ENCODE measurements at regions not wholly inside any gene's neighbourhood (a gene's known extent, or its start where the extent isn't known, plus 50 kb on each side); places are given as distances from the start of the nearest gene placed in this dataset.
"Not testable (repeated sequence)": the region's sequence is repeated elsewhere in the genome, so short reads cannot be mapped to it uniquely, and the experiment has no call there.

DNA sequence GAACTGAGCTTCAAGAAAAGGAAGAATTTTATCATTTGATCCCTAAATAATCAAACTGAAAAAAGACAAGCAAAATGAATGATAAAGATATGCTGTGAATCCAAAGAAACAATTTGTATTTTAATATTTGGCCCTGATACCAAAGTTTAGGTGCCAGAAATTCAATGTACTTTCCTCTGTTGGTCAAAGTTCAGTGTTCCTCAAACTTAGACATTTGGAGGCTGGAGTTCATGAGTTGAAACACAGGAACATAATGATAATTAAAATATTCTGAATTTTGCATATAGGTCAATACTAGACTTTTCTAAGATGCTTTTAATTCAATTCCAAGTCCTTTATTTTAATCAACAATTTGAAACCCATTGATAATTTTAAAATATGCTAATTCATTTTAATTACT lies 1007.7 kb upstream of the ATXN7L3B start:
- no peak for DNase-seq

GRCh38 chr12:73531752-73532151 lies 1005.9 kb upstream of the ATXN7L3B start:
- no peak for DNase-seq

DNA sequence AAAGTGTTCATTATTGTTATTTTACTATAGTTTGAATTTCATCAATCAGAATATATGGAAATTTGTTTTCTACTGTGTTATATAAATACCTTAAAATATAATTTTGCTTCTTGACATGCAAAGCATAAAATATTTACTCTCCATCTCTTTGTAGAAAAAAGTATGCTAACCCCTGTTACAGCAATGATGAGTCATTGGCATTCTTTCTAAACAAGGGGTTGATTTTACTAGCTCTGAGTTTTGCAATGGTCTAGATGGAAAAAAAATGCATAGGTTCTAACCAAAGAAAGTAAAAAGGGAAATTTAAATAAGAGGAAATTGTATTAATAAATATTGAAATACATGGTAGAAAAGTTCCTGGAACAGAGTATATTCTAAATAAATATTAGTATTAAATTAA lies 990.2 kb upstream of the ATXN7L3B start:
- DNase-seq: no peak

DNA sequence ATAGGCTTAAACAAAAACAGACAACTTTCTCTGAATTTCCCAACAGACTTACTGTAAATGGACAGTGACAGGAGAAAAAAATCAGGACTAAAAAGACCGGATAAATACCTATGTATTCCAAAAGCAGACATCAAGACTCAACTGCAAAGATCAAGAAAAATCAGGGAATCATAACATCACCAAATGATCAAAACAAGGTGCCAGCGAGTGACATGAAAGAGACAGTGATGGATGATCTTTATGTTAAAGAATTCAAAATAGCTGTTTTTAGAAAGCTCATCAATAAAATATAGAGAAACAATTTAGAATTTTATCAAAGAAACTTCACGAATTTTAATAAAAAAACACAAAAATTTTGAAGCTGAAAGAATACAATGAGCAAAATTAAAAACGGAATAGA lies 952.5 kb upstream of the ATXN7L3B start:
- DNase-seq: no peak

DNA sequence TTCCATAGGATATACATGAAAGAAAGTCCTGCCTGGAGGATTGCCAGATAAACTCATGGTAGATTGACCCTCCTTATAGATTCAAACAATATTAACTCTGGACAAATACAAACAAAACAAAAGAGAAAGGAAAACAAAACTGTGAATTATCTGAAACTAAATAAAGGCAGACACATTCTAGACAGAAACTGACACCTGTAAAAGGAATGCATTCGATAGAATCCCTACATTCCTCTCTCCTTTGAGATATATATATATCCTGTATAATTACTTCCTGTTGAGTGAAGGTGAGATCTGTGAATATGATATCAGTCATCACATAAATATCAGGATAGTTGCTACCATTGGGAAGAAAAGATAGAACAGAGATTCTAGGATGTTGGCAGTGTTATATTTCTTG lies 948.4 kb upstream of the ATXN7L3B start:
- no peak for DNase-seq

DNA sequence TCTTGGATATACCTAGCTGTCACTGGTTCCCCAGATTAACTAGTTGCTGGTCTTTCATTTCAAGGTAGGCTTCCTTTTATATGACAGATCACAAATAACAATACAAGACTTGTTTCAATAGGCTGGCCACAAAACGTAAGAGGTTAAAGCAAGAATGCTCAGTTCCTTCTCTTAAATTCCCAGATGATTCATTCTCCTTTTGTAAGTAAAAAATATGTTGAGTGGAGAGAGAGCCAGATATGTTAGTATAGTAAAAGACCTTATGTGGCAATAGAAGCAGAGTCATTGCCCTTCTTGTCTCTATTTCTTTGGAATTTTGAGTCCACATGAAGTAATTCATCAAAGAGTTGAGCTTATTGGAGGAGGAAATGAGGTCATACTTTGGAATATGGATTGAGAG lies 939.0 kb upstream of the ATXN7L3B start:
- no peak for DNase-seq

DNA sequence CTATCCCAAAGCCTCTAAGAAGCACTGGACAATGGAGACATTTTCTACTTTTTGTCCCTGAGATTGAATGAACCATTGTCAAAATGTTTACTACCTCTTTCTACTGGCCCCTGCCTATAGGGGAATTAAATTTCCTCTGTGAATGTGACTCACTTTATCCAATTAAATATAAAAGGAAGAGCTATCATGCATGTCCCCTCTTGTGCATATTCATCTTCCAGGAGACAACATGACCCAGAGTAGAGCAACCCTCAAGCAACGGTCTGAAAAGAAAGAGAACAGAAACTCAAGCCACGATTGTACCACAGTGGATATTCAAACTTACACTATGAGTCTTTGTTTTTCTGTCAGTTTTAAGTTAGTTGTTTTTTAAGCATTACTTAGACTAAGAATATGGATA lies 938.4 kb upstream of the ATXN7L3B start:
- no peak for DNase-seq

DNA sequence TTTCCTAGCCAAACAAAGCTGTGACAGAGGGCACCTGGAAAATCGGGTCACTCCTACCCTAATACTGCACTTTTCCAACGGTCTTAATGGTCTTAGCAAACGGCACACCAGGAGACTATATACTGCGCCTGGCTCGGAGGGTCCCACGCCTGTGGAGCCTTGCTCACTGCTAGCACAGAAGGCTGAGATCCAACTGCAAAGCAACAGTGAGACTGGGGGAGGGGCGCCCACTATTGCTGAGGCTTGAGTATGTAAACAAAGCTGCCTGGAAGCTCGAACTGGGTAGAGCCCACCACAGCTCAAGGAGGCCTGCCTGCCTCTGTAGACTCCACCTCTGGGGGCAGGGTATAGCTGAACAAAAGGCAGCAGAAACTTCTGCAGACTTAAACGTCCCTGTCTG lies 931.7 kb upstream of the ATXN7L3B start:
- DNase-seq: not testable (repeated sequence)

GRCh38 chr12:73612551-73612950 lies 925.1 kb upstream of the ATXN7L3B start:
- DNase-seq: no peak

DNA sequence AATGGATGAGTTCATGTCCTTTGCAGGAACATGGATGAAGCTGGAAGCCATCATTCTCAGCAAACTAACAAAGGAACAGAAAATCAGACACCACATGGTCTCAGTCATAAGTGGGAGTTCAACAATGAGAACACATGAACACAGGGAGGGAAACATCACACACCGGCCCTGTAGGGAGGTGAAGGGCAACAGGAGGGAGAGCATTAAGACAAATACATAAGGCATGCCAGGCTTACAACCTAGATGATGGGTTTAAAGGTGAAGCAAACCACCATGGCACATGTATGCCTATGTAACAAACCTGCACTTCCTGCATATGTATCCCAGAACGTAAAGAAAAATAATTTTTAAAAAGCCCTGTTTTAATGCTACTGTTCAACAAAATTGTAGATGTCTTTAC lies 914.2 kb upstream of the ATXN7L3B start:
- DNase-seq: no peak

DNA sequence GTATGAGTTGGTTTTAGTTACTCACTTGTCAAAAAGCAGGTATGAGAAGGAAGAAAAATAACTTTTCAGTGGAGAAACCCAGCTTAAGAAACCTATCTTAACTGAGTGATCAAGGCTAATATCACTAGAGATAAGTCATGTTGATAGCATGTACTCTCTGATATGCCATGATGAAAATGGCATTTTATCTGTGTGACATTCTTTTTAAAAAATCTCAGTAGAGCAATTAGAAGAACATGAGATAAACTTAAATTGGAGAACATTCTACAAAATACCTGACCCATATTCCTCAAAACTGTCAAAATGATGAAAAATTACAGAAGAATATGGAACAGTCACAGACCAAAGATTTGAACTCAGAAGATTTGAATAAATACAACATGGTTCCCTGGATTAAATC lies 912.4 kb upstream of the ATXN7L3B start:
- no peak for DNase-seq

- no peak for DNase-seq
Observed at GRCh38 chr12:73629171-73629570, 908.5 kb upstream of the ATXN7L3B start.

DNA sequence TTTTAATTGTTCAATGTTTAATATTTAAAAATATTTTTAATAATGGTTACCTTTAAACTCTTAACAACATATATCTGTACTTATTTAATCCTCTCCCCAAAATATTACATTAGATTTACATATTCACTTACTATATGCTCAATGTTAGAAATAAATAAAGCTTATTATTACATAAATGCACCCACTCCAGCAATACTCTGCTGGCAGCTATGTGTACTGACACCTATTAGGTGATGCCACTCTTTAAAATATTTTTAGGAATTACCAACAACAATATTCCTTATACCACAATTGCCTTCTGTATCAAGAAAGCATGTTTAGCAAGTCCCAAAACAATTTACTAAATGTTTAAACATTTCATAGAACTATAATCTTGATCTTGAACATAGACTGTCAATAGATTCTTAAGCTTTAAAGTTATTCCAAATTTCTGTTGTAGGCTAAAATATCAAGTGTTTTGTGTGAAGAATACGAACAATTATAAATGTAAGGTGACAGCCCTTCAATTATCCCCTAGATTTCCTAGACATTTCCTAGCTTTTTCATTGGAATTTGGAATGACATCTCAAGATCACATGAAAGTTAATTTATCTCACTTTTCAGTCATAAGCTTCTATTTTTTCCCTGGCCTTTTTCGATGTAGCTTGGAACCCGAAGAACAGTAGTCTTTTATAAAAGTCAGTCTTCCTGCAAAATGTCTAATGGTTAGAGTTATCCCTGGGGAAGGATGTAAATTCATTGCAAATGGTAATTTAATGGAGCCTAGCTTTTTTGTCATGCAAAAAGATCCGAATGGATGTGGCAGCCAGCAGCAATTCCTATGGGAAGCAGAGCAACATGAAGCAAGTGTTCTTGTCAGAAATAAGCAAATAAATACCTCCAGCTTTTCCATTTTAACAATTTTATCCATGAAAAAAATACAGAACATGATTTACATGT lies 907.5 kb upstream of the ATXN7L3B start:
- DNase-seq: no peak

GRCh38 chr12:73632191-73632590 lies 905.4 kb upstream of the ATXN7L3B start:
- DNase-seq: no peak

DNA sequence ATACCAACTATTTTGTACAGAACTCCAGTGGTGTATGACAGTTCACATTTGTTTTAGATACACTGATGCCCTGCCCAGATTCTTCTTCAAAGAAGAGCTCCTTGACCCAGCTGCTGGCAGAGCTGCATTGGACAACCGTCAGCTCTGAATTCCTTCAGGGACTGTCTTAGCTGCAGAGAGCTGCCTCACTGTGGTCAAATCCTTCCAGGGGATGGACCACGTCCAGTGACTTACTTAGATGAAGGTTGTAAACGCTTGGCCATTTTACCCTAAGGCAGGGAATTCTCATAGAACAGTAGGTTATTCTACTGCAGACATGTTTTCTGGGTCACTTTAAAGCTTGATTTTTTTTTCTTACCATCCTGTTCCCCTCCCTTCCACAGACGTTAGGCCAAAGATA lies 905.0 kb upstream of the ATXN7L3B start:
- DNase-seq: no peak

- not testable (repeated sequence) for DNase-seq
Observed at GRCh38 chr12:73639397-73639796, 898.2 kb upstream of the ATXN7L3B start.

- no peak for DNase-seq
Observed at GRCh38 chr12:73656375-73656774, 881.3 kb upstream of the ATXN7L3B start.

DNA sequence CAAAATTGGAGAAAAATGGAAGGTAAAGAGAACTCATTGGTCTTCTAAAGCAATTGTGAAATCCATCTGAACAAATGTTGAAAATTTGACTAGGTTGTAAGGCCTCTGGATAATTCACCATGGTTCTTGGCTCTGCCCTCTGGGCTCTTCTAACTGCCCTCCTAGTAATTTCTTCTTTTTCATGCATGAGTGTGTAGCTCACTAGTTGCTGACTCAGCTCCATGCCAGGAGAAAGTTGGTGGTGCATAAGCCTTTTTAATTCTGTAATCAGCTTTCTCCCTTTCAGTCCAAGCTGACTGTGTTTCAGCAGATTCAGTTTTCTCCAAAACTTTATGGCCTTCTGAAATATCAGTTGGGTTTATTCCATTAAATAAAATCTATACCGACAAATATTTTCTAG lies 877.8 kb upstream of the ATXN7L3B start:
- DNase-seq: no peak

- DNase-seq: no peak
Observed at GRCh38 chr12:73665193-73665592, 872.4 kb upstream of the ATXN7L3B start.

GRCh38 chr12:73671550-73671949 lies 866.1 kb upstream of the ATXN7L3B start:
- not testable (repeated sequence) for DNase-seq

- no peak for DNase-seq
Observed at GRCh38 chr12:73677520-73678291, 859.9 kb upstream of the ATXN7L3B start.

DNA sequence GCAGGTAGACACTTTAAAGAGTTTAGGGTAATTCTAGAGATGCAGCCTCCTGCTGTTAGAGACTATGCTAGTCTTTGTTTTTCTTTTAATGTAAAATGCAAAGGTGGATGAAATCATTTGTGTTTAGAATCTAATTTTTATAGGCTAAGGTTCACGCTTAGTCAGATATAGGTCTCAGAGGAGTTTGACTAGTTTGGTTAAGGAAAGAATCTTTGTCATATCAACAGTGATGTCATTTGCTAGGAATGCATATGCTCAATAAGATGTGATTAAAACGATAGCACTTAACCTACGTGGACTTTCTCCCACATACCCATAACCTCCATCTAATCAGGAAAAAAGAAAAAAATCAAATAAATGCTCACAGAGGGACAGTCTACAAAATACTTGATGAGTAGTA lies 859.3 kb upstream of the ATXN7L3B start:
- no peak for DNase-seq

DNA sequence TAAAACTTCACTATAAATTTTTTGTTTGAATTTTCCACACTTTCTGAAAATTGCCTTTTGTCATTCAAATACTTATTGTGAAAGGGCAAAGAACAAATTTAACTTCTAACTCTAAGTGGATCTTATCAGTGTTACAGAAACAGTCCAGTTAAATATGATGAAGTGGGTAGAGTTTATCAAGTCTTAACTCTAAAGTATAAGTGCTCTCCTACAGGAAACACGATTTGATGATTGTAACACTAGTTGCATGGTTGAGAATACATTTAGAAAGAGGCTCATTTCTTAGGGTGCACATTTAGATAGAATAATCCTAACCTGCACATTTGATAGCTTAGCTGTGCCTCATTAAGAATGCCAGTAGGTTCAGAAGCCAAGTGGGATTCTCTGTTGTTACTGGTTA lies 838.3 kb upstream of the ATXN7L3B start:
- DNase-seq: no peak

DNA sequence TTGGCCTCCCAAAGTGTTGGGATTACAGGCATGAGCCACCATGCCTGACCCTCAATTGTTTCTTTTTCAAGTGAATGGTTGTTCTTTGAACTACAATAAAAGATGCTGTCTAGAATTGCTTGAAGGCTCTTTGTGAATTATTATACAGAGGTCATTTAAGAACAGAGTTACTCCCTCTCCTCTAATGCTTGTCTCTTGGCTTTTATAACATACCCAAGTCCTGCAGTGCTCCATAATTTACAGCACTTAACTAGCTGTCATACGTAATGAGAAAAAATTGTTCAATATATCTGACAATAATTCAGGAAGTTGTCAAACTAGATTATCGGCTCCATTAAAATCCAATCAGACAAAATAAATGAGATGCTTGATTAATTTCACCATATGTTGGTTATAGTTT lies 823.0 kb upstream of the ATXN7L3B start:
- DNase-seq: no peak

Data from occipital lobe (tissue), 1 donor.